Suprapubic skin (tissue), 4 donors: ENCODE measurements at regions not wholly inside any gene's neighbourhood (a gene's known extent, or its start where the extent isn't known, plus 50 kb on each side); places are given as distances from the start of the nearest gene placed in this dataset.

Experiments
- CTCF ChIP-seq, 2 donors: fragments of 200-600 bp in 1 of 2; fragments of 450-650 bp in 1 of 2; sonication (generic) in 1 of 2; IDR thresholded peaks; one replicate each; pipeline ENCODE4 v1.5.1; 2016 to 2019; ENCODE audit warnings: antibody characterized with exemption in 2 of 2, mild to moderate bottlenecking in 1 of 2, moderate library complexity in 1 of 2
- EP300 ChIP-seq: sonication (generic); formaldehyde crosslinking; IDR thresholded peaks from one replicate; pipeline ENCODE4 v1.6.1; 2017; ENCODE audit warnings: antibody characterized with exemption
- POLR2A ChIP-seq, 2 donors: fragments of 450-650 bp; IDR thresholded peaks; one replicate each; pipeline ENCODE4 v1.6.1; 2017; ENCODE audit warnings: antibody characterized with exemption in 2 of 2, mild to moderate bottlenecking in 2 of 2, moderate library complexity in 2 of 2
- POLR2AphosphoS5 ChIP-seq, 3 donors: sonication (generic); formaldehyde crosslinking; IDR thresholded peaks; one replicate each; pipeline ENCODE4 v1.6.1; 2017; ENCODE audit warnings: antibody characterized with exemption in 3 of 3

GRCh38 chr2:208545403-208546042, 138.9 kb downstream of the PTH2R start:
- TF ChIP-seq CTCF (IDR thresholded peaks at IDR 0.05), result no peak
- TF ChIP-seq POLR2AphosphoS5 (IDR thresholded peaks at IDR 0.05), result no peak
- TF ChIP-seq POLR2A (IDR thresholded peaks at IDR 0.05), result no peak
- no peak for TF ChIP-seq EP300
